Type B pancreatic cell (in vitro differentiated cells): ENCODE measurements at regions not wholly inside any gene's neighbourhood (a gene's known extent, or its start where the extent isn't known, plus 50 kb on each side); places are given as distances from the start of the nearest gene placed in this dataset.

Experiments
- DNase-seq: peaks from one replicate; pipeline ENCODE4 v3.0.0; 2021; ENCODE audit warnings: mixed read lengths; ENCODE audit not compliant: unreplicated experiment; ENCODE audit errors: extremely low spot score
- H3K27ac Mint-ChIP-seq: 2 replicates; pipeline ENCODE4 v1.8.0; 2021; ENCODE audit warnings: mild to moderate bottlenecking, mixed read lengths
- H3K27me3 Mint-ChIP-seq: 2 replicates; pipeline ENCODE4 v1.8.0; 2021; ENCODE audit warnings: mixed read lengths
- H3K36me3 Mint-ChIP-seq: 2 replicates; pipeline ENCODE4 v1.8.0; 2021; ENCODE audit warnings: mixed read lengths
- H3K4me1 Mint-ChIP-seq: one replicate; pipeline ENCODE4 v1.8.0; 2021; ENCODE audit warnings: mixed read lengths; ENCODE audit not compliant: unreplicated experiment
- H3K4me3 Mint-ChIP-seq: 2 replicates; pipeline ENCODE4 v1.8.0; 2021; ENCODE audit warnings: mild to moderate bottlenecking, mixed read lengths
- H3K9me3 Mint-ChIP-seq: 2 replicates; pipeline ENCODE4 v1.8.0; 2021; ENCODE audit warnings: mixed read lengths
- CTCF ChIP-seq: fragments of 200-600 bp; sonication (generic); conservative IDR thresholded peaks from 2 replicates; pipeline ENCODE4 v1.5.0; 2021; ENCODE audit warnings: antibody characterized with exemption, mild to moderate bottlenecking

GRCh38 chr18:77469131-77469530, 219.5 kb downstream of the GALR1 start:
- no peak overlapping the region for H3K27ac Mint-ChIP-seq

GRCh38 chr18:77470569-77471413, 221.1 kb downstream of the GALR1 start:
- no peaks in the 10 kb centered on the region for H3K9me3 Mint-ChIP-seq
- H3K4me3 Mint-ChIP-seq, result no peak overlapping the region
- DNase-seq, result no peak
- H3K4me1 Mint-ChIP-seq, result no peaks in the 10 kb centered on the region
- TF ChIP-seq CTCF, result no peak
- H3K36me3 Mint-ChIP-seq, result no peaks in the 10 kb centered on the region
- H3K27me3 Mint-ChIP-seq, result peaks cover 3% of the 10 kb centered on the region
- no peak overlapping the region for H3K27ac Mint-ChIP-seq

More at GRCh38 chr18:77469131-77469530, 219.5 kb downstream of the GALR1 start:
- H3K4me3 Mint-ChIP-seq, result no peak overlapping the region
- H3K9me3 Mint-ChIP-seq, result no peaks in the 10 kb centered on the region
- no peak for TF ChIP-seq CTCF
- H3K4me1 Mint-ChIP-seq, result no peaks in the 10 kb centered on the region
- no peak for DNase-seq
- peaks cover 3% of the 10 kb centered on the region for H3K27me3 Mint-ChIP-seq
- no peaks in the 10 kb centered on the region for H3K36me3 Mint-ChIP-seq

GRCh38 chr18:77472509-77472908, 222.9 kb downstream of the GALR1 start:
- TF ChIP-seq CTCF, result no peak
- H3K27ac Mint-ChIP-seq, result no peak overlapping the region
- no peak for DNase-seq
- peaks cover 3% of the 10 kb centered on the region for H3K27me3 Mint-ChIP-seq
- no peak overlapping the region for H3K4me3 Mint-ChIP-seq
- H3K9me3 Mint-ChIP-seq, result no peaks in the 10 kb centered on the region
- no peaks in the 10 kb centered on the region for H3K4me1 Mint-ChIP-seq
- no peaks in the 10 kb centered on the region for H3K36me3 Mint-ChIP-seq

GRCh38 chr18:77478646-77479442, 229.2 kb downstream of the GALR1 start:
- Mint-ChIP-seq H3K27me3 (no peaks in the 10 kb centered on the region), H3K4me3 (no peak overlapping the region), H3K9me3 (no peaks in the 10 kb centered on the region), H3K36me3 (no peaks in the 10 kb centered on the region), H3K4me1 (peaks cover 6% of the 10 kb centered on the region), H3K27ac (no peak overlapping the region)
- no peak for DNase-seq
- TF ChIP-seq CTCF, result peak; percentile 30

GRCh38 chr18:77481541-77481940, 231.9 kb downstream of the GALR1 start:
- Mint-ChIP-seq H3K9me3 (no peaks in the 10 kb centered on the region), H3K36me3 (no peaks in the 10 kb centered on the region), H3K4me3 (no peak overlapping the region), H3K27ac (no peak overlapping the region), H3K4me1 (peaks cover 6% of the 10 kb centered on the region), H3K27me3 (no peaks in the 10 kb centered on the region)
- no peak for DNase-seq
- no peak for TF ChIP-seq CTCF
